ENCODE measurements at regions not wholly inside any gene's neighbourhood (a gene's known extent, or its start where the extent isn't known, plus 50 kb on each side); places are given as distances from the start of the nearest gene placed in this dataset.
A peak's percentile ranks its signal among the peaks of the same experiment; 100 is the strongest.

DNA sequence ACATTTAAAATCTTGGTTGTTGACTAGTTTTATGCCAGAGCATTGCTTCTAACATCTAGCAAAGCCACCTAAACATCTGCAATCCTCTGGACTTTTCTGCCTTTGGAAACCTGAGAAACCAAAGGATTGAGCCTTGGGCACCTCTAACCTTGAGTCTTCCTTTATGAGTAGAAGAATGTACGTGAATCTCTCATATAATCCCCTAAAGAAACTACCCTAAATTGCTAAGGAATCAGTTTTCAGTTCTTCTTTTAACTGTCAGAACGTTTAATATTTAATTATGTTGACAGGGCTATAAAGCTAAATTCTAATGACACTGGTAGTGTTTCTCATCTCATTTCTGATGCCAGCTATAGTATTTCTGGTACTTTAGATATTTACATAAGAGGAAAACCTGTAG lies 997.3 kb downstream of the AMY1C start:
- no peak for DNase-seq (ENCODE audit: low read depth)
- TF ChIP-seq, protein P1, sequence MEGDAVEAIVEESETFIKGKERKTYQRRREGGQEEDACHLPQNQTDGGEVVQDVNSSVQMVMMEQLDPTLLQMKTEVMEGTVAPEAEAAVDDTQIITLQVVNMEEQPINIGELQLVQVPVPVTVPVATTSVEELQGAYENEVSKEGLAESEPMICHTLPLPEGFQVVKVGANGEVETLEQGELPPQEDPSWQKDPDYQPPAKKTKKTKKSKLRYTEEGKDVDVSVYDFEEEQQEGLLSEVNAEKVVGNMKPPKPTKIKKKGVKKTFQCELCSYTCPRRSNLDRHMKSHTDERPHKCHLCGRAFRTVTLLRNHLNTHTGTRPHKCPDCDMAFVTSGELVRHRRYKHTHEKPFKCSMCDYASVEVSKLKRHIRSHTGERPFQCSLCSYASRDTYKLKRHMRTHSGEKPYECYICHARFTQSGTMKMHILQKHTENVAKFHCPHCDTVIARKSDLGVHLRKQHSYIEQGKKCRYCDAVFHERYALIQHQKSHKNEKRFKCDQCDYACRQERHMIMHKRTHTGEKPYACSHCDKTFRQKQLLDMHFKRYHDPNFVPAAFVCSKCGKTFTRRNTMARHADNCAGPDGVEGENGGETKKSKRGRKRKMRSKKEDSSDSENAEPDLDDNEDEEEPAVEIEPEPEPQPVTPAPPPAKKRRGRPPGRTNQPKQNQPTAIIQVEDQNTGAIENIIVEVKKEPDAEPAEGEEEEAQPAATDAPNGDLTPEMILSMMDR (conservative IDR thresholded peaks at IDR 0.05; ENCODE audit: low read length), result no peak
- H3K4me3 ChIP-seq (ENCODE audit: low read length), result no peak overlapping the region

DNA sequence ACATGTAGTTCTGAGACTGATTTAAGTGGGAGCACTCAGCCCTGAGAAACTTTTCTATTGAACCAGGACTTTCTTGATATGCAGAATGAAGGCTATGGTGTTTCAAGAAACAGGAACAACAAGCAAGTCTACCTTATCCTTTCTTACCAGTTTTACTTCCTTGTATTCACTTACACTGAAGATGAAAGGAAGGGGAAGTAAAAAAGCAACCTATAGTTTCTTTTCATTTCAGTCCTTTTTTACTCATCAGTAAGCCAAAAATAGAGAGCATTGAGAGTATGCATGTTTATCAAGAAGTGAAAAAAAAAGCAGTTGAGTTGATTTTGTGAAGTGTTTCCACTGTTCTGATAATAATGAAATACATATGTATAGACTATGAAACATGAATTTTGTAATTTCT lies 1010.3 kb downstream of the AMY1C start:
- no peak overlapping the region for H3K4me3 ChIP-seq (ENCODE audit: low read length)
- no peak for DNase-seq (ENCODE audit: low read depth)
- TF ChIP-seq, protein P1 (conservative IDR thresholded peaks at IDR 0.05; ENCODE audit: low read length), result no peak

DNA sequence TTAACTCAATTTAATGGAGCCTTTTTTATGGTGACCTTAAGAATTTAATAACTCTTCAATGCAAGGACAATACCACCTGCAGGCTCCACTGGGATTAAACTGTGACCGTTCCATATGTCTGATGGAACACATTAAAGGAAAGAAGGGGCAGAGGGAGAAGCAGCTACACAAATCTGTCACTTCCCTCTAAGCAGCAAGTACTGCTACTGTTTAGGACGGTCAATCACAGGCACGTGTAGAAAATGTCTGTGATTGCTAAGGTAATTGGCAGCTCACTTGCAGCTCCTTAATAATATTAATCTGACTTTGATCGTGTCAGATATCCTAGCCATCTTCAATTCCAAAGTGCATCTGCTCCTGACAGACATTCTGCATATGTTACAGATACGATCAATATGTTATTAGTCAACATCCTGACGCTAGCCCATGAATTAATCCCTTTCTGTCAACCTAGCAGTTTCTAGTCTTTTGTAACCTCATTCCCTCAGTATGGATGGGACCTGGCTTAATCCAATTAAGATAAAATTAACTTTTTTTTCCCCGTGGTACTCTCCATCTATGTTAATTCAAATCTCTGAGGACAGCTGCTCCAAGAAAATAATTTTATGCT lies 1012.4 kb downstream of the AMY1C start:
- H3K4me3 ChIP-seq (ENCODE audit: low read length), result no peak overlapping the region
- TF ChIP-seq, protein P1 (conservative IDR thresholded peaks at IDR 0.05; ENCODE audit: low read length), result no peak
- DNase-seq (ENCODE audit: low read depth), result no peak

DNA sequence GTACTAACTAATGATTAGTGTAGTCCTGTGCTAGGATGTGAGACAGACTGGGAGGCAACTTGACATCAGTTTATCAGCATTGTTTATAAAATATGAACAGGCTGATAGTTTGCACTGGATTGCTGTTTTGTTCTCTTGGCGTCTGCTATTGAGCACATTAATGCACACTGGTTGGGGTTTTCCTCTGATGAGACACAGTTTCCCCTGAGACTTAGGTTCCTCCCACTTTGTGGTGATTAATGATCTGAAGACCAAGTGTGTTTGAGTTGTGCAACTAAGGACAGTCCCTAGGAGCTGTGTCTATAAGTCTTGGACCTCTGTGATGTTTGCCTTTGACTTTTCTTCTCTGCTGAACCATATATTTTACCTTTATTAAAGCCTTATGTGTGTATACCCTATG lies 1015.4 kb downstream of the AMY1C start:
- no peak for DNase-seq (ENCODE audit: low read depth)
- H3K4me3 ChIP-seq (ENCODE audit: low read length), result no peak overlapping the region
- TF ChIP-seq, protein P1 (conservative IDR thresholded peaks at IDR 0.05; ENCODE audit: low read length), result no peak

DNA sequence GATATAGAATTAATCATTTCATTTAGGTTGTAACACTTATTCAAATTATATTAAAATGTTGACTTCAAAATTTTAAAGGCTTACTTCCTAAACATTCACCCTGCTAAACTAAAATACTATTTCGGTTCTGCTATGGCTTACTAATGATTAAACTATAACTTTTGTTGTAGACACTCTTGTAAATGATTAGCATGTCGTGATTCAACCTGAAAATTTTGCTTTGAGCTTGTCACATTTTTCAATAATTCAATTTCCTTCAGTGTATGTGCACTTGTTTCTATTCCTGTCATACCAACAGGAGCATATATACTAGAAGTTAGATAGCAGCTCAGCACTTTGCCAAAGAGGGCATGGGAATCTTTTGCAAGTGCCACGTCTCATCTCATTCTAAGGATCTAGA lies 1018.8 kb downstream of the AMY1C start:
- H3K4me3 ChIP-seq (ENCODE audit: low read length), result no peak overlapping the region
- TF ChIP-seq, protein P1 (conservative IDR thresholded peaks at IDR 0.05; ENCODE audit: low read length), result no peak
- no peak for DNase-seq (ENCODE audit: low read depth)

DNA sequence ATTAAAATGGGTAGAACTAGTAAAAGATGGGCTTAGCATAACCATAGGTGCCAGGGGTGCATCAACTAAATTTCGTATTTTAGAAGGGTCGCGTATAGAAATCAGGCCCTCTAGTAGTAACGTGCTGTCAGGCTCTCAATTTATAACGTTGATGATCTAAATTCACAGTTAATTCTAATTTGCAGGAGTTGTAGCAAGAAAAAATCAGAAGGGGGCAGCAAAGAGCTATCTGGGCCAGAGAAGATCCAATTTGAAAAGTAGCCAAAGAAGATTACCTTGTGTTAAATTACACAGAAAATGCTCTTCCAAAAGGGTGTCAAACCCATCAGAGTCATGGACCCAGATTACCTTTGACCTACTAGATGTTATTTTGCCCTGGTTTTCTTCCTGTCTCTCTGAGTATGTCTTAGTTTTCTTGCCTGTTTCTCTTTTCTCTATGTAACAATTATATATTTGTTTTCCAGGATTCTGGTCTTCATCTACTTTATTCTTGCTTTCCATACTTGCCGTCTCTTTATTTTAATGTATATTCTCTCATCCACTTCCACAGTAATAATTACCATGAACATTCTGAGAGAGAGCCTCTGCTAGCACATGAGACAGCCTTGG lies 1030.9 kb downstream of the AMY1C start:
- TF ChIP-seq, protein P1 (conservative IDR thresholded peaks at IDR 0.05; ENCODE audit: low read length), result peak; percentile 65
- peak; percentile 4 for DNase-seq (ENCODE audit: low read depth)

DNA sequence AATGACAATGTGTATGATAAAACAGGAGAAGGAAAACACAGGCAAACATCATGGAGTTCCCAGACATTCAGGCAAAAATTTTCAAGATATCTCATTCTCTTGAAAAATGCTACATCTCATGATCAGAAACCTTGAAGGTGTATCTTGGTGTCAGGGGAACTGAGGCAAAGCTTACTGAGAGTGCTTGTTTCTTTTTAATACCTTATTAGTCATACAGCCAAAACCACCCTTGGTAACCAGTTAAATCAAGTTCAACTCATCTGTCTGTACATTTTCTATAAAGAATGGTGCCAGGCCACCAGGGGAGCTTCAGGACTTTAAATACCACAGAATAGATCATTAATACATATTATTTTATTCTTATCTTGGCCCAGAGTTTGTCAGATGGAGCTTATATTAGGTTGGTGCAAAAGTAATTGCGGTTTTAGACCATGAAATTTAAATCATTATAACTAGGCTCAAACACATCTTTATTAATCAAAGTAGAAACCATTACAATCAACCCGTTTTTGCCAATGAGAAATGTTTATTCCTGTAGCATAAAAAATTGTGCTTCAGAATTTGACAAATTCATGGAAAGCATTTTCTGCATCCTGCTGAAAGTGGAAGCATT lies 1036.0 kb downstream of the AMY1C start:
- H3K4me3 ChIP-seq (ENCODE audit: low read length), result no peak overlapping the region
- TF ChIP-seq, protein P1 (conservative IDR thresholded peaks at IDR 0.05; ENCODE audit: low read length), result no peak
- DNase-seq (ENCODE audit: low read depth), result no peak

More for the DNA sequence above, 1030.9 kb downstream of the AMY1C start:
- H3K4me3 ChIP-seq (ENCODE audit: low read length), result no peak overlapping the region
